HG03558 (cell line): ENCODE measurements at regions not wholly inside any gene's neighbourhood (a gene's known extent, or its start where the extent isn't known, plus 50 kb on each side); places are given as distances from the start of the nearest gene placed in this dataset.
"Not testable (repeated sequence)": the region's sequence is repeated elsewhere in the genome, so short reads cannot be mapped to it uniquely, and the experiment has no call there.

Experiments used
- ATAC-seq: cut with Tn5 transposase; IDR thresholded peaks from one replicate; pipeline ENCODE4 v1.9.1; 2021; ENCODE audit warnings: moderate number of reproducible peaks; ENCODE audit not compliant: unreplicated experiment; ENCODE audit errors: extremely low read depth

DNA sequence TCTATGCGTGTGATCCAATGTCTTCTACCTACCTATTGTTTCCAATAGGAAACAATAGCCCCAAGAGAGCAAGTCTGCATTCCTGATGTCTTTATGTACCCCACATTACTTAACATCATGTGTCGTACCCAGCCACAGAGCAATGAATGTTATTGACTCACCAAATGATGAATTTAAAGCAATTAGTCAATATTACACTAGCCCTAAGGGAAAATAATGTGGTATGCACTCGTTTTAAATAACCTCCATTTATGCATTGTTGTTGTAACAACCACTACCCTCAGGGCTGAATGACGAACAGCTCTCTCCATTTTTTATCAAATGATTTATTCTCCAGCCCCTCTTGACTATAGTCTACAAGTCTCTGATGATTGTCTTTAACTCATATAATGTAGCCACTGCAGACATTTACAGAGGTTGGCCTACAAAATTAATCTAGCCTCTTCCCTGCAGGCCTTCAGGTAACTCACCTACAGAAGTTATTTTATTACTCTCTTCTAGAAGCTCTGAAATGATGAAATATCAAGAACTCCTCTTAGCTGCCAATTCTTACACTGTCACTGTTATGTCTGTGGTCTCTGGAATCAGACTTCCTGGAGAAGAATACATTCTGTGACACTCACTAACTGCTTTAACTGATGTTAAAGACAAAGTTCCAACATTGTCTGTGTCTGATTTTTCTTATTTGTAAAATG, 601.7 kb upstream of the GRIA3 start:
- no peak for ATAC-seq

DNA sequence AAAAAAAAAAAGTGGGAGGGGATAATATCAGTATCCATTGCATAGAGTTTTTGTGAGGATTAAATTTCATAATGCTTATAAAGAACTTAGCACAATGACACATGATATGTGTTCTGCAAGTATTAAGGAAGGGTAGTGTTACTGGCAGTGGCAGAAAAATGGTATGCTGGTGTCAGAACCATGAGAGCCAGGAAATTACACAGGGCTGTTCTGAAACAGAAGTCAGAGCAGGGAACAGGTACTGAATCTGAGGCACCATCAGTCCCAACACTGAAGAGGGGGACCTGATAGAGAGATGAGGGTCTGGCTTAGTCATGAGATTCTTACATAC, 601.1 kb upstream of the GRIA3 start:
- ATAC-seq: no peak

DNA sequence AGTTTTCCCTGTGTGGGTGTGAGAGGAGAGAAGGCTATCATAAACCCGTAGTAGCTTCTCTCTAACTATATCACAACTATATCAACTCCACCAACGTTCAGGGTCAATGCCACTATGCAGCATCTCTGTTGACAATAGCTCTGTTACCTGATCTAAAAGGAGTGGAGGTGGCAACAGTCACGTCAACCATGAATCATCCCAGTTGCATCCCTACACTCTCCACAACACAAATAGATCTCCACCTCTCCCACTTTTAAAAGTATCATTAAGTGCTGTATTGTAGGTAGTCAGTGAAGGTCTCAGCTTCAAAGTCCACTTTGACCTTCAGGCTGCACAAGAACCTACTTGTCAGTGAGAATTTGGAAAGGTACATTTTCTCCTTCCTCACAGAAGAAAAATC, 600.5 kb upstream of the GRIA3 start:
- no peak for ATAC-seq

DNA sequence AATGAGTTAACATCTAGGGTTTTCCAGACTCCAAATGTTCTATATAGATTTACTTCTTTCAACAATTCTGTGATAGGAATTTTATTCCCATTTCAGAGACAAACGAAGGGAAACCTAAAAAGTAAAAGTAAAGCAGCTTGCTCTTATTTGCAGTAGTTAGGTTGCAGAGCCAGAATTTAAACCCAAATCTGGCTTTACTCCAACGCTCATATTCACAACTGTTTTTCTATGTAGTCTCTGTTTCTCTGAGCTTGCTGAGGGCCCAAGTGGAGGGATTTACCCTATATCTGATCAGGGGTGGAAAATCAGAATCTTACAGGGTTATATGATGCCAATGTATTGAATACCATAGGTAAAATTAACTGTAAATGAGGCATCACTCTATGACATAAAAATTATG, 599.1 kb upstream of the GRIA3 start:
- ATAC-seq: no peak

DNA sequence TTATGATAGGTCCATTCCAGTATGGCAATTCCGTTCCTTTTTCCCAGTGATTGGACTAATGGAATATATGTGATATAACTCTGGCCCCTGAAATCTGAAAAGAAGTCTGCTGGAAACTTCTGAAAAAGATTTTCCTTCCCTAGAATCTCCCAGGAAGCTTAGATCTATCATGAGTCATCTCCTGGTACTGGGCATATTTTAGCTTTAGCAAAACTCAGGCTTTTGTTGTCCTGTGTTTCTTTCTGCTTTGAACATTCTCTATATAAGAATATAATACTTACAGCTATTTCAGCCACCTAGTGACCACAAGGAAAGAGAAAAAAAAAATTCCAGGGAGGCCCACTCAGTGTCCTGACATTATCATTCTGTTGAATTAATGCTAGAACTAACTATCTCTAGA, 597.2 kb upstream of the GRIA3 start:
- ATAC-seq: no peak

DNA sequence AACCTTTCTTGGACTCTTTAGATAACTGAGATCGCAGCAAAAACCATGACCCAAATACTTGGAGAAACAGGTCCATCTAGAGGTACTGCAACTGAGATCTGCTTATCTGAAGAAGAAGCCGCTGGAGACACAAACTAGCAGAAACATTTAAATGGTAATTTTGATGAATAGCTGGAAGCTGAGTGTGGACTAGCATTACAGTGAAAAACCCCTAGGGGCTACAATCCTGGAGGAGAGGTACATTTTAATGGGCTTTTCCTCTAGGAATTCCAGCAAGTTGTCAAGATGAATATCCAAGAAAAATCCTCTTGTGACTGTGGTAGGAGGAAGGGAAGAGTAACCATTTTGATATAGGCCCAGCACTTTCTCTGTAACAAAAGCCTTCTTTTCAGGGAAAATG, 592.5 kb upstream of the GRIA3 start:
- ATAC-seq: no peak

DNA sequence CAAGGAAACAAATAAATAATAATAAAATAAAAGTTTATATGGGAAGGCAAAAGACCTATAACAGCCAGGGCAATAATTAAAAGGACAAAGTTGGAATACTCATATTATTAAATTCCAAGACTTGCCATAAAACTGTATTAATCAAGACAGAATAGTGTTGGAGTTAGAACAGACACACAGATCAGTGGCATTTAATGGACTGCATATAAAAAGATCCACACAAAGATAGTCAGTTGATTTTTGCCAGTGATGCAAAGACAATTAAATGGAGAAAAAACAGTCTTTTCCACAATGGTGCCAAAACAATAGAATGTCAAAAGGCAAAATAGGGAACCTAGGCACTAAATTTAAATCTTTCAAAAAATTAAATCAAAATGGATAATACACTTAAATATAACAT, 587.1 kb upstream of the GRIA3 start:
- no peak for ATAC-seq

DNA sequence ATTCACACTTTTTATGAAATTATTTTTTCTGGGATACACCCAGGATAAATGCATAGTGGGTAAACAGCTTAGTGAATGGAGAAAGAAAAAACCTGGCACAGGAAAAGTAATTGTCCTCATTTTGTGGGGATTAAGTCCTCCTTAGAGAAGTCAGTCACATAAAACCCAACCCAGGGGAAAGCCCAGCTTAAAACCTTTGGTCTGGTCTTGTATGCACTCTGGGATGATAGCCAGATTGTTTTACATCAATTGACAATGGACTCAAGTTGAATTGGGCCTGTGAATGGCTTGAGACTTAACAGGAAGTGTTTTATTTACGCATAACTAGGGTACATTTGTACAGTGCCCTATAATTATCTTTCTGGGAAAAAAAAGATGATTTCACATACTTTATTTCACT, 561.3 kb upstream of the GRIA3 start:
- ATAC-seq: no peak

DNA sequence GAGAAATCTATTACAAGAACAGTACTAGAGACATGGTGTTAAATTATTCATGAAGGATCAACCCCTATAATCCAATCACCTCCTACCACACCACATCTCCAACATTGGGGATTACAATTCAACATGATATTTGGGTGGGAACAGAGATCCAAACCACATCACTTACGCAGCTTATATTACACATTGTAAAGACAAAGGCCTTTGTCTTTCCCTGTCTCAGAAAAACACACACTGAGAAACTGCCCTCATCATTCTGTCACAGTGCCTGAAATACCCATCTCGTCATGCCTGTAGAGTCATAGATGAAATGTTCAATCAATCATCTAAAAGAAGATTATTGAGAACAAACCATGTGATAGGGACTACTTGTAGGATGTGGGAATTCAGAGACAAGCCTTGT, 558.8 kb upstream of the GRIA3 start:
- no peak for ATAC-seq

DNA sequence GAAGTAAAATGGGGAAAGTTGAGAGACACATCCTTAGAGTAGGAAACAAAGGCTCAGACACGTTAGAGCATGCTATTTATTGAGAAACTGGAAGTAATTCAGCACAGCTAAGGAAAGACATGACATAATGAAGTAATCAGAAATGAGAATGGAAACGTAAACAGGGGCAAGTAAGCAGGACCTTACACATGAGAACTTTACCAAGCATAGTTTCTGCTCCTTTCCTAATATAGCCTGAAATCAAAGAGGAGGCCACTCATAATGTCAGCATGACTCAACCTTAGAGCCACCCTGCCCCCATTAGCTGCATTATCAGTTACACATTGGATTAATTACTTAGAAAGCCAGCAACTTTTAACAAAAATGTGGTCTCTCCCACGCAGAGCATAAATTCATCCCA, 558.3 kb upstream of the GRIA3 start:
- no peak for ATAC-seq

DNA sequence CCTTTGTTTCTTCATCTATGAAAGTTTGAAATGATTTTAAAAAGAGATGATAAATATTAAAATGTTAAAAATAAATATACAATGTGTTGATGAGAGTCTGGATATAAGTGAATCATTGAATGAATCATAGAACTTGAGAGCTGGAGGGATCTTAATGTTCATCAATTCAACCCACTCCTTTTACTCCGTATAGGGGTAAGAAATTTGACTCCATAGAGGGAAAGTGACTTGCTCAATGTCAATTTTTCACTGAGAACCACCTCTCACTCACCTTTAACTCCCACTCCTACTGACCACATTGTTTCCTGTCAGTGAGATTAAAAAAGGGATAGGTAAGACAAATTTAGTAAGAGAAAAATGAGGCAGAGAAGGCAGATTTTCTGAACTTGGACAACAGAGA, 557.2 kb upstream of the GRIA3 start:
- ATAC-seq: no peak

DNA sequence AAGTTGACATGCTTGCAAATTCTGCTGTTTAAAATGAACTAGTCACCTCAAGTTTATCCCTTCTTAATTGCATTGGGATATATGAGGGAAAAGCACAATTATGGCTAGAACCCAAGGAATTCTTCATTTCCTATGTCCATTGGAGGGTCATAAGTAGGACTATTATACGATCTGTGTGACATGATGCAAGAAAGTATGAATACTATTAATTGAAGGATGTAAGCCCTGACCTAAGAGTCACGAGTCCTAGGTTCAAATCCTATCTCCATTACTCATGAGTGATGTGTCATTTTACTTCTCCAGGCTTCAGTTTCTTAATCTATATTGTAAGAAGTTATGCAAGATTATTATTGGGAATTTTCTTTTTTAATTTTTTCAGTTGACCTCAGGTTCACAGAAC, 542.9 kb upstream of the GRIA3 start:
- ATAC-seq: no peak

DNA sequence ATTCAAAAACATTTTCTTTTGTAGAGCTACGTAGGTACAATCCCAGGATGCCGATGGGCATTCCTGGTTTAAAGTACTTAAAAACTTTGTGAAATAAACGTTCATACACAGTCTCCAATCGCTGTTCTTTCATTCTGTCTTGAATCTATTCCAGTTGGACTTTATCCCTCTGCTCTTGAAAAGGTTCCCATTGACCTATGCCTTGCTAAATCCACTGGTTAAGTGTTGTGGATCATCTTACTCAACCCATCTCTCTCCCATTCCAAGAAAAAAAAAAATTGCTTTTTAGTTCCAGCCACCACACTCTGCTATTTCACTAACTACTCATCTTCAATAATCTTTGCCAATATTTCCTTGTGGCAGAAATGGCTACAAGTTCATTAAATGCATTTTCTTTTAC, 542.3 kb upstream of the GRIA3 start:
- no peak for ATAC-seq

DNA sequence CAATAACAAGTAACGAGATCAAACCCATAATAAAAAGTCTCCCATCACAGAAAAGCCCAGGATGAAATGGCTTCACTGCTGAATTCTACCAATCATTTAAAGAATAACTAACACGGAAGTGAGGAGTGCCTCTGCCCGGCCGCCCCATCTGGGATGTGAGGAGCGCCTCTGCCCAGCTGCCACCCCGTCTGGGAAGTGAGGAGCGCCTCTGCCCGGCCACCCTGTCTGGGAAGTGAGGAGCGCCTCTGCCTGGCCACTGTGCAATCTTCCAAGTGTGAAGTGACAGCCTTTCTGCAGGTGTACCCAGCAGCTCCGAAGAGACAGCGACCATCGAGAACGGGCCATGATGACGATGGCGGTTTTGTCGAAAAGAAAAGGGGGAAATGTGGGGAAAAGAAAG, 528.8 kb upstream of the GRIA3 start:
- not testable (repeated sequence) for ATAC-seq

DNA sequence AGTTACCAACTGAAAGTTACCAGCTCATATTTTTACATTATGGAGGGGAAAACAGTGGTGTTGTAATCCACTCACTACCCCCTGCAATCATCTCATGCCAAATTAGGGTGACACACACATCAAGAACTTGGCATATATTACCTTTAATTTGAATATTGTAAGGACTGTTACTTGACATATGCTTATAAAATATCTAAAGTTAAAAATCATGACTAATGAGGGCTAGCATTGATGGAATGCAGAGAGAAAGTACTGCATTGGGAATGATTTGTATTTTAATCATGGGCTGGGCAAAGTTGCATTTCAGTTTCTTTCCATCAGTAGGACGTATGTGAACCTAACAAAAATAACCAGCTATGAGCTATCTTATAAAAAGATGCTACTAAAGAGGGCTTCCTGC, 517.5 kb upstream of the GRIA3 start:
- ATAC-seq: no peak

DNA sequence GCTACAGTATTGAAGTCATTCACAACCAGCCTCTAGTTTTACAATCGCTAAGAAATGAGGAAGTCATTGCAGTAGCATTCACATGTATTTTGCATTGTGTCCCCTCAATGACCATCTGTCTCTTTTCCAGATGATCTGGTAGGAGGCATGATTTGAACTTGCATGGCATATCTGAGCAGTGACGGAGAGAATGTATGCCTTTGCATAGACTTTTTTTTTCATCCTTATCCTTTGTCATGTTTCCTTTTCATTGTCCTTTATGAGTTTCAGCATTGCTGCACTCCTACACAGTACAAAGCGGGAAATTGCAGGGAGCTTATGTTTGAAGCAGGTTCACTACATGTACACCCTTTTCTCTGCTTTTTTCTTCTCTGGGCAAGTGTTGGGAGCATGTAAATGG, 516.4 kb upstream of the GRIA3 start:
- ATAC-seq: no peak

DNA sequence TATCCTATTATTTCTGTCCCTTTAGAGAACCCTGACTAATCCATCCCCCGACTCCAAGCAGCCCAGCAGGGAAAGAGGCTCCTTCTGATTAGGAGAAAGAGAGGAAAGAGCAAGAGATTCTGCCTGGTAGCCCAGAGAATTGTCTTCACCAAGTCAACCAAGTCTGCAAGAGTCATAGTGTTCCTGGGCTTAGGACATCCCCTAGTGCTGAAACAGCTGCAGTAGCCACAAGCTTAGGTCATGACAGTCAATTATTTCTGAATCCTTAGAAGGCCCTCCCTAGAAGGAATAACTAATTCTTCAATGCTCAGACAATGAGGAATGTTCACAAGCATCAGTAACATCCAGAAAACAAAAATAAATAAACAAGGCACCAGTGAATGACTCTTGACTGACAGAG, 480.3 kb upstream of the GRIA3 start:
- no peak for ATAC-seq

DNA sequence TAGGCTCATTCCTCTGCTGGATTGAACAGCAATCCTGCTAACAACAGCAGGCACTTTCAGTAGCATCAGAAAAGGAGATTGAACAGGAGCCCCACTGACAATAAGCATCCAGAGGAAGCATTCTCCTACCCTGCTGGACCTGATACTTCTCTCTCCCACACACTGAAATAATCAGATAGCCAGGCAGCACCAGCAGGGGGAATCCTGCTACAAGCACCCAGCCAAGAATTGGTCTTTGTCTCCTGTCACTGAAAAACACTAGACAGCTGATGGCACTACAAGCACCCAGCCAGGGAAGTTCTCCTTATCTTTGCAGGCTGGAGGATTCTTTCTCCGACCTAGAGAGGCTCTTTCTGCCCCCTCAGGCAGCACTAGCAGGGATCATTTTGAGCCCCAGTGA, 444.3 kb upstream of the GRIA3 start:
- ATAC-seq: no peak

DNA sequence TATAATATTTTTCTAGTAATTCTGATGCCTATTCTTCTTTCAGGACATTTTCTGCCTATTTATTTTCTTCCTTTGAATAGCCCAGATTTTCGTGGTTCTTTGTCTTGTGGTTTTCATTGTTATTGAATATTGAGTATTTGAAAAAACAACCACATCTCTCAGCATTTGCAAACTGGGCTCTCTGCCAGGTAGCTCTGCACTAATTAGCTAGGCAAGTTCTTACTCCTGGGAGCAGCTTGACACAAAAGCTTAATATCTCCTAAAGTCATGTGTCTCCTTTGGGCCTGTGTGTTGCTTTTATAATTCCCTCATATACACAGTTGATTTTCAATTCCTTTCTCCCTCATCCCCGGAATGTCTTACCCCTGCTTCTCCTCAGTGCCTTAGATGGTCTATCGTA, 413.5 kb upstream of the GRIA3 start:
- no peak for ATAC-seq

DNA sequence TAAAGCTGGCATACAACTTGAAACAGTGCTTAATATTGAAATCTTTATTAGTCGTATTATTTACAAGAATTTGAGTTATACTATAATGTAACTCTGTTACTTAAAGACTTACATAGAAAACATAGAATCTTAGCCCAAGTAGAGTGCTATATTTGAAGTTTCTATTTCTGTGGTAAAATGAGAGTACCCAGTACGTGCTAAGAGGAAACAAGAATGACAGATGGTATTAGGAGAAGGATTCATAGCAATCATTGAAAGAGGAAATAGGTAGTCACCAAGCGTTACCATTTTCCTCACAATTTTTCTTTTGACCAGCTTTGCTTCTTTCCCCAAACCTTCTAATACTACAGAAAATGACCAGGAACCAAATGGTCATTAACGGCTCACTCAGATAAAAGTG, 412.1 kb upstream of the GRIA3 start:
- no peak for ATAC-seq

DNA sequence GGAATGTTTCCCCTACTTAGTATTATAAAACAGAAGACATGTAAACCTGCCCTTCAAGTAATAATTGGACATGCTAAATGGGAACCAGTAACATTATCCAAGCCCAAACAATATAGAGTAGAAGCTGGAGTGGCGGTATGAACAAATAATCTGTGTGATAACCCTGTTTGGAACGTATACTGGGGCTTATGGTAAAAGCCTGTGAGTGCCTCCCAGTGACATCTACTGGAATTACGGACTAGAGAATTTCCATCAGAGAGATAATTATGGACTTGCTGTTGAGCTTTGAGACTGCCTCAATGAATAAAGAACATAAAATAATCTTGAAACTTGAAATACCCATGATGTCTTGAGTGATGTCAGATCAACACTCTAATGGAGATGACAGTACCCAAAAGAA, 406.3 kb upstream of the GRIA3 start:
- ATAC-seq: no peak

DNA sequence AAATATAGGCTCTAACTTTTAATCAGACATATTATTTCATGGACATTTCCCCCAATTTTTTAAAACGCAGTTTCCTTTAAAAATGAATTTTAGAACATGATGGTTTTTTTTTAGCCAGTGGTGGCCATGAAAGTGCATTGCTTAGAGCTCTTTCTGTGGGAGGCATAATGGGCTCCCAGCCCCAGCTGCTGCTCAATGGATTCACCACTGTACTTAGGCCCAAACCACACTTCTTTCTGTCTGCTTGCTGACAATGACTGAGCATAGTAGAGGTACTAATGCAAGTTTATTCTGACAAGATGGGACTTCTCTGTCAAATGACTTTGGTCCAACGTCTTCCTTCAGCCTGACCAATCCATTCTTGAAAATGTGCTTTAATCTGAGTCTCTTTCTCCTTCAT, 400.2 kb upstream of the GRIA3 start:
- ATAC-seq: no peak

DNA sequence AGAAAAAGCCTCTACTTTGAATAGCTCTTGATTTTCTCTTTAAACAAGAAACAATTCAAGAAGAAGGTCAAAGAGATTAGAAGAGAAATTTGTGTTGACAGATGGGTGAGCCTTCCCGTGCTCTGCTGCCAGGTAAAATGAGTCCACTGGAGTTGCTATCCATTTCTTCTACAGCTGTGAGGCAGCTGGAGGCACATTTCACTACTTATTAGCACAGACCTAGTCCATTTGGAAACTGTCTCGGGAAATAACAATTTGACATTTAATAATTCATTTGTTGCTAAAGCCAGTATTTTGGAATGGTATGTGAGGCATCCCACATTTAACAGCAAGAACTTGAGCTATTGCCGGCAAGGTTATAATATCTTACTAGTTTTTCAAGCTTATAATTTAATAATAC, 396.8 kb upstream of the GRIA3 start:
- ATAC-seq: no peak
